AG10803 (cell line): ENCODE measurements at regions not wholly inside any gene's neighbourhood (a gene's known extent, or its start where the extent isn't known, plus 50 kb on each side); places are given as distances from the start of the nearest gene placed in this dataset.
A peak's percentile ranks its signal among the peaks of the same experiment; 100 is the strongest.

Experiments
- DNase-seq: peaks from one replicate; pipeline ENCODE4 v3.0.0; 2010; ENCODE audit warnings: low read depth
- H3K4me3 ChIP-seq: 2 replicates; pipeline ENCODE4 v1.5.1; 2011; ENCODE audit warnings: mild to moderate bottlenecking, low read length, control low read depth
- CTCF ChIP-seq: conservative IDR thresholded peaks from 2 replicates; pipeline ENCODE4 v1.5.1; 2011; ENCODE audit warnings: mild to moderate bottlenecking, low read length, control low read depth, inconsistent platforms

- H3K4me3 ChIP-seq: no peak overlapping the region
- DNase-seq: no peak
- no peak for TF ChIP-seq CTCF
These were observed 286.7 kb upstream of the FZD8 start for GRCh38 chr10:35928748-35929147.

- no peak for DNase-seq
- no peak for TF ChIP-seq CTCF
- H3K4me3 ChIP-seq: no peak overlapping the region
These were observed 285.9 kb upstream of the FZD8 start for GRCh38 chr10:35927990-35928488.

- no peak for DNase-seq
- no peak for TF ChIP-seq CTCF
- H3K4me3 ChIP-seq: no peak overlapping the region
These were observed 285.2 kb upstream of the FZD8 start for GRCh38 chr10:35927341-35927740.

- no peak for DNase-seq
- TF ChIP-seq CTCF: no peak
- H3K4me3 ChIP-seq: no peak overlapping the region
These were observed 284.8 kb upstream of the FZD8 start for GRCh38 chr10:35926846-35927245.

GRCh38 chr10:35925493-35925892 lies 283.4 kb upstream of the FZD8 start:
- TF ChIP-seq CTCF: no peak
- DNase-seq: peak; percentile 35
- no peak overlapping the region for H3K4me3 ChIP-seq

GRCh38 chr10:35924759-35925158 lies 282.7 kb upstream of the FZD8 start:
- TF ChIP-seq CTCF: no peak
- no peak overlapping the region for H3K4me3 ChIP-seq

GRCh38 chr10:35922876-35923600 lies 280.9 kb upstream of the FZD8 start:
- no peak overlapping the region for H3K4me3 ChIP-seq
- TF ChIP-seq CTCF: no peak
- DNase-seq: no peak

More at GRCh38 chr10:35924759-35925158, 282.7 kb upstream of the FZD8 start:
- no peak for DNase-seq
